ENCODE measurements at regions not wholly inside any gene's neighbourhood (a gene's known extent, or its start where the extent isn't known, plus 50 kb on each side); places are given as distances from the start of the nearest gene placed in this dataset.

DNA sequence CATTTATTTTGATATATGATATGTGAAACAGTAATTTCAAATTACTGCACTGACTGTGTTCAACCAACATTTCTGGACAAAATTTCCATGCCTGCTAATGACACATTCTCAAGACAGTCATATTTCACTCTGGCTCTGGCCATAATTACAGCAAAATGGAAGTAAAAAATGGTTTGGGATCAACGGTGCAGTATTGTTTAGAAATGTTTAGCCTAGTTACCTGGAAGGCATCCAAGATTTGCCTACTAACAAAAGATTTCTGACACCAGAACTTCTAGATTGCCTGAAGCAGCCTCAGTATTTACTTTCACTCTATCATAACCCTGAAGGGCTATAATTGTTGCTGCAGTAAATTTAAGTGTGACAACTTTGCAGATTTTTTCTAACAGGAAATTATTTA, 416.3 kb downstream of the PCDH10 start:
- TF ChIP-seq, protein P1, sequence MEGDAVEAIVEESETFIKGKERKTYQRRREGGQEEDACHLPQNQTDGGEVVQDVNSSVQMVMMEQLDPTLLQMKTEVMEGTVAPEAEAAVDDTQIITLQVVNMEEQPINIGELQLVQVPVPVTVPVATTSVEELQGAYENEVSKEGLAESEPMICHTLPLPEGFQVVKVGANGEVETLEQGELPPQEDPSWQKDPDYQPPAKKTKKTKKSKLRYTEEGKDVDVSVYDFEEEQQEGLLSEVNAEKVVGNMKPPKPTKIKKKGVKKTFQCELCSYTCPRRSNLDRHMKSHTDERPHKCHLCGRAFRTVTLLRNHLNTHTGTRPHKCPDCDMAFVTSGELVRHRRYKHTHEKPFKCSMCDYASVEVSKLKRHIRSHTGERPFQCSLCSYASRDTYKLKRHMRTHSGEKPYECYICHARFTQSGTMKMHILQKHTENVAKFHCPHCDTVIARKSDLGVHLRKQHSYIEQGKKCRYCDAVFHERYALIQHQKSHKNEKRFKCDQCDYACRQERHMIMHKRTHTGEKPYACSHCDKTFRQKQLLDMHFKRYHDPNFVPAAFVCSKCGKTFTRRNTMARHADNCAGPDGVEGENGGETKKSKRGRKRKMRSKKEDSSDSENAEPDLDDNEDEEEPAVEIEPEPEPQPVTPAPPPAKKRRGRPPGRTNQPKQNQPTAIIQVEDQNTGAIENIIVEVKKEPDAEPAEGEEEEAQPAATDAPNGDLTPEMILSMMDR (IDR thresholded peaks at IDR 0.05 in 8 of 11, conservative IDR thresholded peaks at IDR 0.05 in 3 of 11): no peak
- TF ChIP-seq POLR2A (IDR thresholded peaks at IDR 0.05): no peak
